GM21390 (cell line): ENCODE measurements at regions not wholly inside any gene's neighbourhood (a gene's known extent, or its start where the extent isn't known, plus 50 kb on each side); places are given as distances from the start of the nearest gene placed in this dataset.

Experiments used
- ATAC-seq: cut with Tn5 transposase; IDR thresholded peaks from one replicate; pipeline ENCODE4 v1.9.1; 2021; ENCODE audit not compliant: unreplicated experiment

- ATAC-seq, result no peak
These were observed 109.1 kb upstream of the BCAT1 start for GRCh38 chr12:25058012-25058411.

DNA sequence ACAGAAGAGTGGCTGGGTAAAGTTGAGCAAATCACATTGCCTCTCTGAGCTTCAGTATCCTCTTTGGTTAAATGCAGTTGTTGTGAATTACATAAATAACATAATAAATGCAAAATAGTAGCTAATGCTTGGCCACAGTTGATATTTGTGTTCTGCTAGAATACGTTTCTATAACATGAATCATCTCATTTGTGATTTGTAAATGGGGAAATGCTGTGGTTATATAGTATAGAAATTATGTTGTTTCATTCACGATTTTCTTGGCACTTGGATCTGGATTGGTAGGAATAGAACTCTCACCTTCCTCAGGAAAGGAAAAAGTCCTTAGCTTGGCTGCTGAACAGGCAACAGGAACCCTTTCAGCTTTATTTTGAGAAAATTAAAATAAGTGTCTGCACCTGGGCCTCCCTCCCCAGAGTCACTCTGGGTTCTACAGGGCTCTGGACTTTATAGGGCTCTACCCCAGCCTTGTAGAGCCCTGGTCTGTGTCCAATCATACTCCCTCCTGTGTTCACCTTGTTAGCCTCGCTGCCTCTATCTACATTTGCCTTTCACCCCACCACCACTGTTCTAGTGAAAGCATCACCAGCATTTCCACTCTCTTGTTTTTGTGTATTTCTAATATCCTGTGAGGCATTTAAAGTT, 107.7 kb upstream of the BCAT1 start:
- no peak for ATAC-seq

DNA sequence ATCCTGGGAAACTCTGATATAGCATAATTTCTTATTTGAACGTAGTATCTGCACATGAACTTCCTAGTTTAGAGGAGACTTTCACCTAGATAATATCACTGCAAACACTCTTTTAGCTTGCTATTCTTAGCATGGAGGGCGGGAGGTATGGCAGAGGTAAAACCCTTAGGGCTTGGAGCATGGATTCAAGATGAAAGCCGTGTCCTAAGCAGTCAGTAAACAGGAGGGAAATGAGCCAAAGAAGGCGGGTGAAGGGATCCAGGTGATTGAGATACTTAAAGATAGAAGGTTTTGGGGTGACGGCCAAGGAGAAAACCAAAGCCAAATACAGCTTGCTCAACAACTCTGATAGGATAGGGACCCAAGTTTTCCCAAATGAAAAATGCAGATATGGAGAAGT, 107.1 kb upstream of the BCAT1 start:
- no peak for ATAC-seq

- no peak for ATAC-seq
These were observed 105.9 kb upstream of the BCAT1 start for GRCh38 chr12:25054783-25055144.

- ATAC-seq, result no peak
These were observed 105.3 kb upstream of the BCAT1 start for GRCh38 chr12:25054076-25054782.

DNA sequence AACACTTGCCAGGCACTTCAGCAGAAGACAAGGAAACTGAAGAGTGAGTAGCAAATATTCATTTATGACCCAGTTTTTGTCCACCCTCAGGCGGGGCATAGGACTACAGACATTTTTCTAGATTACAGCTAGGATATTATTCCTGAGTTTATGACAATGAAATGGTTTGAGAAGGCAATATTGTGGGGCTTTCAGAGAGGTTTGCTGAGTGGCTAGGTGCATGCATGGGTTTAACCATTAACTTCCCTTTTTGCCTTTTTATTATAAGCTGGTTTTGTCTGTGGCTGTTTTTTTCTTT, 104.0 kb upstream of the BCAT1 start:
- ATAC-seq, result no peak

- peak; percentile 68 for ATAC-seq
These were observed 103.5 kb upstream of the BCAT1 start for GRCh38 chr12:25052196-25052913.

DNA sequence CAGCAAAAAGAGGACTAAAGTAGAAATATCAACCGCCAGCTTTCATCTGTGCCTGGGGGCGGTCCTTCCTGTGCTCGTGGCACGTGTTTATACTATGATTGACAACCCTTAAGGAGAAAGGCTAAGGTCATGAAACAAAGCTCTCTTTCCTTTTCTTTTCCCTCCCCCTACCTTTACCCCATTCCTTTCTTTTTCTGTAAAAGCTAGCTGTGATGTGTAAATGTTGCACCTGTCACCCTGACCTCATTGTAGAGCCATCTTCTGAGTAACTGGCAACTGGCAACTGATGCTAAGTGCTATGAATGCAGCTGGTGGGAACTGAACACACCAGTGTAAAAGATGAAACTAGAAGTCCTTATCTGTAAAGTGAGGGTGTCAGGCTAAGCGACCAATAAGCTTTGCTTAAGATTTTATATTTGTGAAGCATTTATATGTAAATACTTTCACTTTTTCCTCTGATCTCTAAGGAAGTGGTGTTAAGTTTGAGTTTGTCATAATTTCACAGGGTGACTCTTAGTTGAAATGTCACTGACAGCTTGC, 102.8 kb upstream of the BCAT1 start:
- ATAC-seq, result peak; percentile 64

DNA sequence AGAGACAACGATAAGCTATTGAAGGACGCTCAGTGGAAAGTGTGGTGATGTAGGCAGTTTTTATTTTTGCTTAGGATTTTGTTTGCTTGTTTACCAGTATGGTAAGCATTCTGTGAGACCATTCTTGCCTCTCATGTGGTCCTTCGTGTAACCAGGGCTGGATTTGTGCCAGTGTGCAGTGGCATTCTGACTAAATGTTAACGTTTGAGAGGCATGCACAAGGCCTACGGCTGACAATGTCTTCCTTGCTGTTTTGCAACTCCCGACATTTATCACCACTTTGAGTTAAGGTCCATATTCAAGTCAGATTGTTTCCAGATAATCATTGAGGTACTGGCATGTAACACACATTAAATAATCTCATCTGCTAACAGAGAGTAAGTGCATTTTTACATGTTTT, 102.3 kb upstream of the BCAT1 start:
- no peak for ATAC-seq

- ATAC-seq, result no peak
These were observed 97.0 kb upstream of the BCAT1 start for GRCh38 chr12:25045869-25046268.

DNA sequence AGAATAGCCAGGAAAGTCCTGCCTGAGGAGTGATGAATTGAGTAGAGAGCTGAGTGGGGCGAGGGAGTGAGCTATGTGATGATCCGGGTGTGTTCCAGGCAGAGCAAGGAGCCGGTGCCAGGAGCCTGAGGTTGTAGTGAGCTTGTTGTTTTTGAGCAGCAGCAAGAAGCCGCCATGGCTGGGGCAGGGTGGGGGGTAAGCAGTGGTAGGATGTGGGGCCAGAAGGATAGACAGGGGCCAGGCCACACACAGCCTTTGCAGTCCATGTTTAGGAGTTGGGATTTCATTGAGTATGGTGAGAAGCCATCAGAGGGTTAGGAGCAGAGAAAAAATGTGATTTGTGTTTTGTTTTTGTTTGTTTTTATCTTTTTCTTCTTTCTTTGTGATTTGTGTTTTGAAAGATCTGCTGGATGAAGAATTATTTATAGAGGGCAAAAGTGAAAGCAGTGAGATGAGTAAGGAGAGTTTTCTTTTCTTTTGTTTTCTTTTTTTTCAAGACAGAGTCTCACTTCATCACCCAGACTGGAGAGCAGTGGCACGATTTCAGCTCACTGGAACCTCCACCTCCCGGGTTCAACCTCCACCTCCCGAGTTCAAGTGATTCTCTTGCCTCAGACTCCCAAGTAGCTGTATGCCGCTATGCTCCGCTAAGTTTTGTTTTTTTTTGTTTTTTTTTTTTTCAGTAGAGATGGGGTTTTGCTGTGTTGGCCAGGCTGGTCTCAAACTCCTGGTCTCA, 92.3 kb upstream of the BCAT1 start:
- ATAC-seq, result peak; percentile 94

GRCh38 chr12:25040593-25040992, 91.7 kb upstream of the BCAT1 start:
- ATAC-seq, result no peak

DNA sequence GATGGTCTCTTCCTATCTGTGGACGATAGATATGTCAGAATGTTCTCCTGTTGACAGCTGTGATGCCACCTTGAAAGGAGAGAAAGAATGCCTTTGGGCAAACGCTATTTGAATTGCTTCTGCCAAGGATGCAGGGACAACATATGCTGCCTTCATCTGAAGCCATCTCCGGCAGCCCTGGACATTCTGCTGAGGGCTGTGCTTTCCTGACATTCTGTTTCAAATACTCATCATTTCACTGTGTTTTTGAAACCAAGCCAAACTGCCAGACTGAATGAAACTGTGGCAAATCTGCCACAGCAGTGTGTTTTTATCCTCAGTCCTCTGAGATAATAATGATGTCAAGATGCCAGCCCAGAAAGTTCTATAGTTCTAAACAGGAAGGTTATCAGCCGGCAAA, 85.8 kb upstream of the BCAT1 start:
- ATAC-seq, result no peak

DNA sequence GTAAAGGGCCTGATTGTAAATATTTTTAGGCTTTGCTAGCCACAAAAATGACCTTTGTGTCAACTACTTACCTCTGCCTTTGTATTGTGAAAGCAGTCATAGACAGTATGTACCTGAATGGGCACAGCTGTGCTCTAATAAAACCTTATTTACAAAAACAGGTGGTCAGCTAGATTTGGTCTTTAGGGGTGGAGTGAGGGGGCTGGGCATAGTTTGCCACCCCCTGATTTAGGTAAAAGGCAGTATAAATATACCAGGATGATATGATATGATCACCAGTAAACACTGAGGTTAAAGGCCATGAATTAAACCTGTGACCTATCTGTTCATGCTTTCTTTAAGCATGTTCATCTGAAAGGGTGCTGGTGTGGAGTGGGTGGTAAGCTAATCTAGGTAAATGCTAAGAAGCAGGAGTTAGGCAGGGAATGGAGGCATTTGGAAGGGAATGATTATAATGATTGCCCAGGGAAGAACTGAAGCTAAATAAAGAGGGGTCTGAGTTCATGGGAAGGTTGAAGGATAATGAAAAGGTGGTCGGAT, 77.1 kb upstream of the BCAT1 start:
- no peak for ATAC-seq

DNA sequence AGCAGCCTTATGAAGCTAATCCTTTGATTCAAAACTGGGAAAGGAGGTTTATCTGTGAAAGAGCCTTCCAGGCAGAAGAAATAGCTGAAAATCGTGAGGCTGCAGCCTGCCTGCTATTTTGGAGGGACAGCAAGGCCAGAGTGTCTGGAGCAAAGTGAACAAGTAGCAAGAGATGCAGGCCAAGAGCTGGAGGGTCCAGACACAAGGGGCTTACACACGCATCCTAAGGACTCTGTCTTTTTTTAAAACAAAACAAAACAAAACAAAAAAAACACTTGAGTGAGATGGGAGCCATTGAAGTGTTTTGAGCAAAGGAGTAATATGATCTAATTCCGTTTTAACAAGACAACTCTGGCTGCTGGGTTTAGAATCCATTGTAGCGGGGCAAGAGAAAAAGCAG, 76.4 kb upstream of the BCAT1 start:
- no peak for ATAC-seq

DNA sequence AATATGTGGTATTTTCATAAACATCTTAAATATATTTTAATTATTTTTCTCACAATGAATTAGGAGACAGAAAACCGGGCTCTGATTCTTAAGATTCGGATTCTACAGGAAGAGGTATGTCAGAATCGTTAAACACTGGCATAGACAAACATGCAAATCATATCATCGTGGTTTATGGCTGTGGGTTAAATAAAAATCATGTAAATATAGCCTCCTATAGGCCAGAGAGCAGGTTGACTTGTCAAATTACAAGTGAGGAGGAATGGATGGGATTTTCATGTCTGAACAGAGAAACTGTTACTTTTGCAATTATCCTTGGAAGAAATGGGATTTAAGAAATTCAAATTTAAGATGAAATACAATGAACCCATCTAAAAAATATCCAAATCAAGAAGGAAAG, 74.9 kb upstream of the BCAT1 start:
- ATAC-seq, result peak; percentile 37

- peak; percentile 91 for ATAC-seq
These were observed 71.8 kb upstream of the BCAT1 start for GRCh38 chr12:25020621-25021243.

- no peak for ATAC-seq
These were observed 69.2 kb upstream of the BCAT1 start for GRCh38 chr12:25018146-25018545.

GRCh38 chr12:25017336-25017735, 68.4 kb upstream of the BCAT1 start:
- ATAC-seq, result no peak

DNA sequence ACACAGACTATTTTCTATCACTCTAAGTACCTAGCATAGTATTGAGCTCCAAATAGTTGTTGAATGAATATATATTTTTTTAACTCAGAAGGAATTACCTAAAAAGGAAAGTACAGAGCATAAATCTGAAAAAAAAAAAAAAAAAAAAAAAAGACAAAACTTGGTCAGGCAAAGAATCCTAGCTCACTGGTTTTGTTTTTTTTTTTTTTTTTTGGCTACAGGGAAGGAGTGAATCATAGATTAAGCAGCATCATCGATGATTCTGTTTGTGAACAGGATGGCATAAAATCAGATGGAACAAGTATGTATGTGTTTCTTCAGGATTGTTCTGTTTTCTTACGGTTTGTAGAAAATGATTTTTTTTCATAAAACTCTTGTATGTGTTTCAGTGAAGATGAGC, 66.1 kb upstream of the BCAT1 start:
- no peak for ATAC-seq

DNA sequence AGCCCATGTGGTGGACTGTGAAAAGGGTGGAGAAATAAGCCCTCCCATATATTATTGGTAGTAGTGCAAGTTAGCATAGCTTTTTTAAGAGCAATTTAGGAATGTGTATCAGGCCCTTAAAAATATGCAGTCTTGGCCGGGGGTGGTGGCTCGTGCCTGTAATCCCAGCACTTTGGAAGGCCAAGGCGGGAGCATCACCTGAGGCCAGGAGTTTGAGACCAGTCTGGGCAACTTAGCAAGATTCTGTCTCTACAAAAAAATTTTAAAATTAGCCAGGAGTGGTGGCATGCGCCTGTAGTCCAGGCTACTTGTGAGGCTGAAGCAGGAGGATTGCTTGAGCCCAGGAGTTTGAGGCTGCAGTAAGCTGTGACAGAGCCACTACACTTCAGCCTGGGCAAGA, 64.2 kb upstream of the BCAT1 start:
- no peak for ATAC-seq
